ENCODE measurements at regions not wholly inside any gene's neighbourhood (a gene's known extent, or its start where the extent isn't known, plus 50 kb on each side); places are given as distances from the start of the nearest gene placed in this dataset.
"Not testable (repeated sequence)": the region's sequence is repeated elsewhere in the genome, so short reads cannot be mapped to it uniquely, and the experiment has no call there.

DNA sequence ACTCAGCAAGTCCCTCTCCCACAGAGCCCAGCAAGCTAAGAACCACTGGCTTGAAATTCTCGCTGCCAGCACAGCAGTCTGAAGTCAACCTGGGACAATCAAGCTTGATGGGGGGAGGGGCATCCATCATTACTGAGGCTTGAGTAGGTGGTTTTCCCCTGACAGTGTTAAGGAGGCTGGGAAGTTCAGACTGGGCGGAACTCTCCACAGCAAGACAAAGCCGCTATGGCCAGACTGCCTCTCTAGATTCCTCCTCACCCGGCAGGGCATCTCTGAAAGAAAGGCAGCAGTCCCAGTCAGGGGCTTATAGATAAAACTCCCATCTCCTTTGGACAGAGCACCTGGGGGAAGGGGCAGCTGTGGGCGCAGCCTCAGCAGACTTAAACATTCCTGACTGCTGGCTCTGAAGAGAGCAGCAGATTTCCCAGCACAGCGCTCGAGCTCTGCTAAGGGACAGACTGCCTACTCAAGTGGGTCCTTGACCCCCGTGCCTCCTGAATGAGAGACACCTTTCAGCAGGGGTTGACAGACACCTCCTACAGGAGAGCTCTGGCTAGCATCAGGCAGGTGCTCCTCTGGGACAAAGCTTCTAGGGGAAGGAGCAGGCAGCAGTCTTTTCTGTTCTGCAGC, 188.4 kb downstream of the PCTP start:
- H2AK5ac ChIP-seq (ENCODE audit: low read depth, low read length); H4K8ac ChIP-seq (ENCODE audit: extremely low read depth, insufficient read depth, low read length); H3K9me3 ChIP-seq (ENCODE audit: insufficient read depth in 2 of 2, low read depth in 1 of 2, low read length in 1 of 2); H3K18ac ChIP-seq (ENCODE audit: extremely low read depth, low read length); H3K23ac ChIP-seq (ENCODE audit: insufficient read length); H3K79me1 ChIP-seq (ENCODE audit: low read depth, low read length); H2BK15ac ChIP-seq (ENCODE audit: low read length); H3K27ac ChIP-seq (ENCODE audit: low read depth, low read length); H4K5ac ChIP-seq (ENCODE audit: insufficient read length, low read depth, low read length); H2BK20ac ChIP-seq (ENCODE audit: low read length); H3K27me3 ChIP-seq (replicated peaks in 1 of 4; ENCODE audit: control insufficient read depth in 3 of 4, extremely low read depth in 1 of 4, insufficient read depth in 3 of 4, low read length in 3 of 4); H3K56ac ChIP-seq (replicated peaks; ENCODE audit: insufficient read length, low read depth, low read length); H3K14ac ChIP-seq (ENCODE audit: insufficient read length); H4K20me1 ChIP-seq (replicated peaks in 1 of 2; ENCODE audit: control insufficient read depth in 1 of 2, insufficient read depth in 2 of 2, low read length in 2 of 2); H3K9ac ChIP-seq (replicated peaks in 1 of 4; ENCODE audit: extremely low read depth in 1 of 4, low read depth in 3 of 4, low read length in 3 of 4); H2BK5ac ChIP-seq (ENCODE audit: low read depth, low read length); H3K23me2 ChIP-seq (ENCODE audit: low read depth, low read length); H3K4me3 ChIP-seq (ENCODE audit: extremely low read depth in 1 of 4, insufficient read depth in 2 of 4, low read depth in 3 of 4, low read length in 4 of 4); H3K4ac ChIP-seq (replicated peaks; ENCODE audit: insufficient read length, low read depth, low read length); H4K91ac ChIP-seq (replicated peaks; ENCODE audit: insufficient read length, low read length); H2BK12ac ChIP-seq (ENCODE audit: low read depth, low read length); H3K4me1 ChIP-seq (replicated peaks in 1 of 4; ENCODE audit: control insufficient read depth in 3 of 4, insufficient read depth in 4 of 4, low read length in 3 of 4); POLR2A ChIA-PET (ENCODE audit: partially characterized antibody); H3K36me3 ChIP-seq (ENCODE audit: control insufficient read depth in 2 of 4, insufficient read depth in 4 of 4, low read length in 3 of 4); H3K79me2 ChIP-seq (ENCODE audit: control insufficient read depth in 1 of 2, insufficient read depth in 2 of 2, low read length in 2 of 2); H2BK120ac ChIP-seq (replicated peaks; ENCODE audit: low read depth, low read length); FAIRE-seq: not testable (repeated sequence)
- peak overlapping the region; percentile 70 for H2AFZ ChIP-seq (ENCODE audit: low read length)
- WGBS, 2 experiments (ENCODE audit: extremely low coverage in 1 of 2, insufficient coverage in 1 of 2, insufficient read length in 1 of 2, insufficient replicate concordance in 2 of 2, low coverage in 1 of 2, low lambda C conversion rate in 2 of 2, missing lambda C conversion rate in 1 of 2), result 74% methylated on average over 8 of the region's 8 CpGs; no CpG with 5 or more reads in 1 of the 2 experiments
- peak overlapping the region in 1 of 2 experiments; percentile 28; a peak in 1 of 4 replicates for H3K4me2 ChIP-seq (ENCODE audit: insufficient read depth in 1 of 2, low read depth in 2 of 2, low read length in 2 of 2)
- CTCF ChIA-PET (ENCODE audit: partially characterized antibody), result interaction anchor here (0.8 kb wide), 1 partner anchor 95 kb away, joined by 3 read pairs; no protein-coding TSS in a partner anchor
- DNase-seq (ENCODE audit: low read depth in 1 of 2, low spot score in 2 of 2), result peak in 1 of 2 experiments; percentile 47
